Left lung (tissue), 4 donors: ENCODE measurements at regions not wholly inside any gene's neighbourhood (a gene's known extent, or its start where the extent isn't known, plus 50 kb on each side); places are given as distances from the start of the nearest gene placed in this dataset.
"Not testable (repeated sequence)": the region's sequence is repeated elsewhere in the genome, so short reads cannot be mapped to it uniquely, and the experiment has no call there.

Experiments used
- ATAC-seq: fragments of 200-7000 bp; cut with Tn5 transposase; one replicate; pipeline ENCODE4 v1.9.1; 2020; ENCODE audit warnings: moderate library complexity
- DNase-seq, 4 donors: peaks; one replicate each; pipeline ENCODE4 v3.0.0-alpha.2; 2013 to 2020
- H3K27ac ChIP-seq, 2 donors: fragments of 200-600 bp; sonication (generic) in 1 of 2; one replicate each; pipeline versions ENCODE4 v1.5.0 to v1.8.0; 2020 to 2021
- H3K27me3 ChIP-seq, 2 donors: fragments of 200-600 bp; sonication (generic) in 1 of 2; one replicate each; pipeline versions ENCODE4 v1.5.0 to v1.8.0; 2020 to 2021
- H3K36me3 ChIP-seq, 2 donors: fragments of 200-600 bp; sonication (generic) in 1 of 2; one replicate each; pipeline versions ENCODE4 v1.5.0 to v1.8.0; 2020 to 2021
- H3K4me1 ChIP-seq, 2 donors: fragments of 200-600 bp; one replicate each; pipeline ENCODE4 v1.8.0; 2021
- H3K4me3 ChIP-seq, 2 donors: fragments of 200-600 bp; sonication (generic) in 1 of 2; one replicate each; pipeline versions ENCODE4 v1.5.0 to v1.8.0; 2020 to 2021; ENCODE audit warnings: mild to moderate bottlenecking in 1 of 2
- H3K9me3 ChIP-seq, 2 donors: fragments of 200-600 bp; sonication (generic) in 1 of 2; one replicate each; pipeline versions ENCODE4 v1.5.0 to v1.8.0; 2020 to 2021
- CTCF ChIP-seq, 2 donors: fragments of 200-600 bp; sonication (generic) in 1 of 2; IDR thresholded peaks; one replicate each; pipeline versions ENCODE4 v1.5.0 to v1.8.0; 2021; ENCODE audit warnings: antibody characterized with exemption in 2 of 2
- intact Hi-C, 2 donors: fragments of 100-400 bp; cut with DNase I; formaldehyde crosslinking; loops; one replicate each; pipeline versions ENCODE4 v1.11.2 to v1.14.2; 2022
- donor health status: DM: no; HTN: yes; CAD: no.
- donor health status: DM: no; HTN: no; CAD: no.

DNA sequence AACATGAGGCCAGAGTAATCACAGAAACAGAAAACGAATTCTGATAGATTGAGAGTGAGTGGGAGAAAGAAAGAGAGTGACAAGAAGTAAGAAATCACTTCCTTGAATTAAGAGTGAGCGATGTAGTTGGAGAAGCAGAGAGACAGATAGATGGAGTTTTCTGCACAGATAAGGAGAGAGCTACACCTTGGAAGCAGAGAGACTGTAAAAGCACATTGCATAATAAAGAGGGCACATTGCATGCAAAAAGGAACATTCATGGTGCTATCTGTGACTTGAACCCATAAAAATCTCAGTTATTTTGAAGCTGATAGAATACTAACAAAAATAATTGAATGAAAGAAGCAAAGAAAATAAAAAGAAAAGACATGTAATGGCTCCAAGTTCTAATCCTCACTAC, 943.8 kb downstream of the NR2F1-AS1 start:
- no peaks in the 10 kb centered on the region for H3K9me3 ChIP-seq
- DNase-seq (no peak), ATAC-seq (no peak)
- no peaks in the 10 kb centered on the region for H3K27me3 ChIP-seq
- TF ChIP-seq CTCF (IDR thresholded peaks at IDR 0.05), result no peak
- no peak overlapping the region for H3K27ac ChIP-seq
- no peaks in the 10 kb centered on the region for H3K4me1 ChIP-seq
- intact Hi-C loops, result no loop called here
- H3K4me3 ChIP-seq, result no peak overlapping the region
- H3K36me3 ChIP-seq, result no peaks in the 10 kb centered on the region

DNA sequence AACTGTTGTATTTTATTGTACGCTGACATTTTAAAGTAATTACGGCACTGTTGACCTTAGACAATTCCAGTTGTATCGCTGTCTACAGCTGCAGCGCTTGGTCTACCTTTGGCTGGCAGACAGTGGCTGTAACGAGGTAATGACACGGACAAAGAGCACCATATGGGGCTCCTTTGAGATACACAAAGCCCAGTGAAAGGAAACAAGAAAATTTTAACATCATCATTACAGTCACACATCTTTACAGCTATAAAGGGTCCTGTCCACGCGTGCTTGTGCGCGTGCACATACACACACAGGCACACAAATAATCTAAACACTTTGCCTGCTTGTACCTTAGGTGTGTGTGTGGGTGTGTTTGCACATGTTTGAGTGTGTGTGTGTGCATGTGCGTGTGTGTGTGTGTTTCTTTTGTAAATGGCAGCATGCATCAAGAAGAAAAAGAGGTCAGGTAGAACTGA, 946.0 kb downstream of the NR2F1-AS1 start:
- Histone ChIP-seq H3K27ac (no peak overlapping the region), H3K9me3 (peaks cover 0 to 10% of the 10 kb centered on the region in 2 donors), H3K4me3 (no peak overlapping the region), H3K36me3 (no peaks in the 10 kb centered on the region), H3K27me3 (no peaks in the 10 kb centered on the region), H3K4me1 (no peaks in the 10 kb centered on the region)
- intact Hi-C loops, result no loop called here
- no peak for DNase-seq
- TF ChIP-seq CTCF (IDR thresholded peaks at IDR 0.05), result no peak
- ATAC-seq, result no peak

- Histone ChIP-seq H3K27me3 (no peaks in the 10 kb centered on the region), H3K36me3 (no peaks in the 10 kb centered on the region), H3K4me3 (no peak overlapping the region), H3K27ac (no peak overlapping the region), H3K9me3 (peaks cover 0 to 13% of the 10 kb centered on the region in 2 donors), H3K4me1 (no peaks in the 10 kb centered on the region)
- DNase-seq, result peak in 2 of 4 donors; percentile 80 to 83
- no peak for TF ChIP-seq CTCF (IDR thresholded peaks at IDR 0.05)
- intact Hi-C loops, result no loop called here
- ATAC-seq, result no peak
Observed at GRCh38 chr5:92633875-92634487, 947.0 kb downstream of the NR2F1-AS1 start.

DNA sequence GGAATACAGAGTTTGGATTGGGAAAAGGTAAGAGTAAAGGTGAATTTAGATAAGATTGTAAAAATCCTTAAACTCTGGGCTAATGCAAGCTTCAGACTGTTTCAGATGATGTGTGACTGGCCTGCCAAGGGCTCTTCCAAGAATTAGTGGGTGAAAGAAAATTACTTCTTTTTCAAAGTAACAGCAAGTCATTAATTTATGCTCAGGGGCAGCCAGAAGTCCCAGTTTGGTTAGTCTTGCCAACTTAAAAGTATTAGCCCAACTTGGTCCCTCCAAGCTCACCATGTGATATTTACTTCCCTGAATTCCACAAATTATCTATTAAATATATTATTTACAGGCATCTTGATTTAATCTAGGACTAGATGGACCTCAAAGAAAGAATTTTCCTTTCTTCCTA, 947.8 kb downstream of the NR2F1-AS1 start:
- no peaks in the 10 kb centered on the region for H3K27me3 ChIP-seq
- peaks cover 0 to 14% of the 10 kb centered on the region in 2 donors for H3K9me3 ChIP-seq
- ATAC-seq (no peak), DNase-seq (no peak)
- H3K4me1 ChIP-seq, result no peaks in the 10 kb centered on the region
- H3K4me3 ChIP-seq, result no peak overlapping the region
- no peak for TF ChIP-seq CTCF (IDR thresholded peaks at IDR 0.05)
- no peaks in the 10 kb centered on the region for H3K36me3 ChIP-seq
- no peak overlapping the region for H3K27ac ChIP-seq
- intact Hi-C loops, result no loop called here

GRCh38 chr5:92631237-92631701, 949.8 kb downstream of the NR2F1-AS1 start:
- intact Hi-C loops, H3K4me3 ChIP-seq, ATAC-seq, H3K4me1 ChIP-seq, H3K27ac ChIP-seq, H3K27me3 ChIP-seq, H3K36me3 ChIP-seq: not testable (repeated sequence)
- DNase-seq, result peak in 1 of 4 donors; percentile 65
- peaks cover 0 to 14% of the 10 kb centered on the region in 2 donors for H3K9me3 ChIP-seq

DNA sequence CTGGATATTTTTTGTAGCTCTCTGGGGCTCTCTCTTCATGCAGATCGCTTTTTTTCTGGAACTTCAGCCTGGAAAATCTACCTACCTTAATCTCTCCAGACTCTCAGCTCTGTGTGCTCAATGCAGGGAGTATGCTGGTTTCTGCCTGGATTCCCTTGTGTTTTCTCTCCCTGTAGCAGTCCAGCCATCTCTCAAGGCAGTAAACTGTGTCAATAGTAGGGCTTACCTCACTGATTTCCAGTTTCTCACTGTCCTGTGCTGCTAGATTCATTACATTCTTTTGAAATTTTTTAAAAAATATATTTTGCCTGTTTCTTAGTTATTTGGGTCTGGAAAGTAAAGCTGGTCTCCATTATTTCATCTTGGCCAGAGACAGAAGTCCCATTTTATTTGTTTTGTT, 951.4 kb downstream of the NR2F1-AS1 start:
- H3K4me1 ChIP-seq, result no peaks in the 10 kb centered on the region
- ATAC-seq (no peak), DNase-seq (no peak)
- no peak for TF ChIP-seq CTCF (IDR thresholded peaks at IDR 0.05)
- H3K36me3 ChIP-seq, result no peaks in the 10 kb centered on the region
- peaks cover 0 to 14% of the 10 kb centered on the region in 2 donors for H3K9me3 ChIP-seq
- H3K4me3 ChIP-seq, result no peak overlapping the region
- intact Hi-C loops, result no loop called here
- no peak overlapping the region for H3K27ac ChIP-seq
- H3K27me3 ChIP-seq, result no peaks in the 10 kb centered on the region
